K562 (cell line): ENCODE measurements at regions not wholly inside any gene's neighbourhood (a gene's known extent, or its start where the extent isn't known, plus 50 kb on each side); places are given as distances from the start of the nearest gene placed in this dataset.

Source experiments
- ATAC-seq: fragments of 200-7000 bp; cut with Tn5 transposase; 3 replicates; pipeline ENCODE4 v1.9.1; 2020; ENCODE audit warnings: moderate library complexity
- BruUV-seq: library from RNA; stranded (reverse); fragments of 400-500 nt; replicated peaks from 2 replicates; lab custom pipeline; 2021; lab: Mats Ljungman, UMichigan
- CTCF ChIA-PET: fragments of 300-600 bp; formaldehyde crosslinking; extraction: SDS; loops from one replicate; lab custom pipeline; 2021; ENCODE audit warnings: low intra/inter-chr PET ratio; lab: Yijun Ruan, JAX
- POLR2A ChIA-PET: fragments of 300-600, 350-650 bp; sonication (Branson Sonifier 250); formaldehyde crosslinking; extraction: SDS; loops from one replicate; lab custom pipeline; 2021; ENCODE audit warnings: antibody characterized with exemption, inconsistent platforms; lab: Yijun Ruan, JAX
- DNase-seq, 4 experiments: peaks; one replicate each; pipeline versions ENCODE4 v3.0.0 to v3.0.0-alpha.2; 2011 to 2018; ENCODE audit warnings: low spot score in 3 of 4, mixed read lengths in 3 of 4; ENCODE audit errors: extremely low read depth in 1 of 4
- FAIRE-seq: peaks from 2 replicates; lab custom pipeline; 2011; peaks lifted over from hg19 to GRCh38; lab: Jason Lieb, UNC
- H2AFZ ChIP-seq: 2 replicates; pipeline ENCODE4 v1.6.0; 2011; ENCODE audit warnings: low read depth, low read length, control low read depth, inconsistent platforms
- H3K27ac ChIP-seq: fragments of 200-600 bp; 3 replicates; pipeline ENCODE4 v1.8.0; 2011; ENCODE audit warnings: low read depth, mild to moderate bottlenecking, control low read depth, inconsistent platforms, low read length, moderate library complexity, mixed read lengths; ENCODE audit errors: extremely low read depth
- H3K27me3 ChIP-seq, 2 experiments: fragments of 300-600 bp in 1 of 2; 2 replicates in 1 of 2; 3 replicates in 1 of 2; pipeline versions ENCODE4 v1.6.0 to v1.8.0; 2011; ENCODE audit warnings: inconsistent platforms in 2 of 2, low read length in 2 of 2, mild to moderate bottlenecking in 1 of 2, mixed read lengths in 1 of 2, moderate library complexity in 1 of 2; ENCODE audit not compliant: control insufficient read depth in 2 of 2, insufficient read depth in 2 of 2
- H3K36me3 ChIP-seq: fragments of 300-600 bp; 3 replicates; pipeline ENCODE4 v1.8.0; 2011; ENCODE audit warnings: mild to moderate bottlenecking, low read length, inconsistent platforms; ENCODE audit not compliant: control insufficient read depth, insufficient read depth
- H3K4me1 ChIP-seq, 2 experiments: fragments of 200-600 bp in 1 of 2; replicated peaks in 1 of 2; 2 replicates in 1 of 2; 3 replicates in 1 of 2; pipeline versions ENCODE4 v1.5.1 to v1.8.0; 2011; ENCODE audit warnings: inconsistent platforms in 2 of 2, low read length in 2 of 2, mild to moderate bottlenecking in 1 of 2, mixed read lengths in 1 of 2, moderate library complexity in 1 of 2; ENCODE audit not compliant: control insufficient read depth in 2 of 2, insufficient read depth in 2 of 2
- H3K4me2 ChIP-seq: 2 replicates; pipeline ENCODE4 v1.6.1; 2011; ENCODE audit warnings: low read length, control low read depth, inconsistent platforms, mixed read lengths; ENCODE audit not compliant: insufficient read depth
- H3K4me3 ChIP-seq: fragments of 200-600 bp; sonication (generic), shearing (Covaris generic); 2 replicates; pipeline ENCODE4 v1.5.1; 2016; ENCODE audit warnings: control low read depth, inconsistent platforms
- H3K79me2 ChIP-seq: fragments of 200-600 bp; 3 replicates; pipeline ENCODE4 v1.8.0; 2011; ENCODE audit warnings: low read length, inconsistent platforms; ENCODE audit not compliant: control insufficient read depth, insufficient read depth
- H3K9ac ChIP-seq, 2 experiments: 2 replicates each; pipeline versions ENCODE4 v1.6.0 to v1.6.1; 2011; ENCODE audit warnings: low read depth in 2 of 2, low read length in 2 of 2, control low read depth in 1 of 2, inconsistent platforms in 1 of 2, mild to moderate bottlenecking in 1 of 2, mixed read lengths in 1 of 2; ENCODE audit not compliant: insufficient read depth in 1 of 2
- H3K9me1 ChIP-seq: one replicate; pipeline ENCODE4 v1.6.0; 2011; ENCODE audit warnings: inconsistent platforms, mild to moderate bottlenecking, low read length, moderate library complexity; ENCODE audit not compliant: control insufficient read depth, insufficient read depth
- H3K9me3 ChIP-seq: replicated peaks from 2 replicates; pipeline ENCODE4 v1.5.1; 2011; ENCODE audit warnings: low read depth, low read length, inconsistent platforms; ENCODE audit not compliant: control insufficient read depth, insufficient read depth
- H4K20me1 ChIP-seq: replicated peaks from 2 replicates; pipeline ENCODE4 v1.6.1; 2011; ENCODE audit warnings: low read length, inconsistent platforms, mixed read lengths; ENCODE audit not compliant: control insufficient read depth, insufficient read depth
- DIDO1 ChIP-seq: fragments of 450-650 bp; IDR thresholded peaks from 2 replicates; pipeline ENCODE4 v1.6.1; 2016; ENCODE audit warnings: low read depth, missing biosample characterization, missing genetic modification characterization
- KAT8 ChIP-seq: fragments of 450-650 bp; IDR thresholded peaks from 2 replicates; pipeline ENCODE4 v1.6.1; 2016; ENCODE audit warnings: low read depth, mild to moderate bottlenecking
- MAFG ChIP-seq: fragments of 450-650 bp; conservative IDR thresholded peaks from 2 replicates; pipeline ENCODE4 v1.6.1; 2016; ENCODE audit warnings: missing genetic modification characterization, missing compliant biosample characterization
- NCOA2 ChIP-seq, 2 experiments: fragments of 450-650 bp; IDR thresholded peaks; 2 replicates each; pipeline ENCODE4 v1.6.1; 2018; ENCODE audit warnings: mild to moderate bottlenecking in 2 of 2, moderate library complexity in 1 of 2; ENCODE audit not compliant: partially characterized antibody in 2 of 2
- SPI1 ChIP-seq: IDR thresholded peaks from 2 replicates; pipeline ENCODE4 v1.6.1; 2011; ENCODE audit warnings: low read depth, low read length, control low read depth, borderline replicate concordance
- ZNF253 ChIP-seq: fragments of 250-450 bp; sonication (Bioruptor Pico); conservative IDR thresholded peaks from 2 replicates; pipeline ENCODE4 v1.6.1; 2021; ENCODE audit warnings: mild to moderate bottlenecking
- WGBS: fragments of 100-300 bp; shearing (Covaris generic); methylation state at CpG from one replicate; pipeline ENCODE4 v1.1.6; 2016; ENCODE audit warnings: low coverage, mixed read lengths; ENCODE audit not compliant: insufficient coverage; ENCODE audit errors: missing lambda C conversion rate; 5-methylcytosine and 5-hydroxymethylcytosine counted together
- in situ Hi-C: fragments of 300-500 bp; cut with MboI; formaldehyde crosslinking; loops from 4 replicates; pipeline ENCODE4 v1.15.0; 2018; ENCODE audit warnings: inconsistent platforms, mixed read lengths
- intact Hi-C: fragments of 100-400 bp; cut with micrococcal nuclease; formaldehyde crosslinking; loops from 2 replicates; pipeline ENCODE4 v1.14.2; 2022
- TF ChIP-seq, protein P1 (sequence below): fragments of 250-450 bp; sonication (Bioruptor Pico); IDR thresholded peaks from 2 replicates; pipeline ENCODE4 v1.5.0; 2021; ENCODE audit warnings: mild to moderate bottlenecking, moderate library complexity
- TF ChIP-seq, protein P2 (sequence below): fragments of 450-650 bp; conservative IDR thresholded peaks from 2 replicates; pipeline ENCODE4 v1.6.1; 2016; ENCODE audit warnings: missing genetic modification characterization, low read depth, mild to moderate bottlenecking, control low read depth, missing compliant biosample characterization

DNA sequence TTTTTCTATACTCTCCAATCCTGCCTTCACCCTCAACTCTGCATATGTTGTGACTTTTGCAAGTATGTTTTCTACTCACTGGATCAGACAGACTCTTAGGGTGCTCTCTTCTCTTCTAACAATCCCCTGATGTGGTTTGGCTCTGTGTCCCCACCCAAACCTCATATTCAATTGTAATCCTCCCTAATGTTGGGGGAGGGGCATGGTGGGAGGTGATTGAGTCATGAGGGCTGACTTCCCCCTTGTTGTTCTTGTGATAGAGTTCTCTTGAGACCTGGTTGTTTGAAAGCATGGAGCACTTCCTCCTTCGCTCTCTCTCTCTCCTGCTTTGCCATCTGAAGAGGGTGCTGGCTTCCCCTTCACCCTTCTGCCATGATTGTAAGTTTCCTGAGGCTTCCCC, 148.9 kb upstream of the IGSF21 start:
- FAIRE-seq (no peak), DNase-seq (no peak), ATAC-seq (no peak)
- ChIA-PET POLR2A (no interaction called here), CTCF (no interaction called here)
- Histone ChIP-seq H3K4me1 (no peaks in the 10 kb centered on the region), H3K27ac (no peak overlapping the region), H3K79me2 (no peaks in the 10 kb centered on the region), H3K27me3 (peaks cover 0 to 4% of the 10 kb centered on the region in 2 experiments; a peak in 1 of 5 replicates), H3K4me2 (no peak overlapping the region), H3K9ac (no peak overlapping the region), H4K20me1 (peaks cover 8% of the 10 kb centered on the region; the same call in 1 of the 2 replicates), H2AFZ (no peak overlapping the region), H3K9me1 (no peaks in the 10 kb centered on the region), H3K9me3 (no peaks in the 10 kb centered on the region), H3K36me3 (no peaks in the 10 kb centered on the region), H3K4me3 (no peak overlapping the region)
- intact Hi-C loops = no loop called here
- 0 out of 2 replicates have a peak, but pooled peaks have one; percentile 13 for TF ChIP-seq SPI1
- TF ChIP-seq ZNF253 (CRISPR knock-in tag) = no peak
- TF ChIP-seq DIDO1 (tag) = no peak
- BruUV-seq = no TSS peak
- WGBS = 0% methylated on average over 1 of the region's 1 CpG
- in situ Hi-C loops = no loop called here

DNA sequence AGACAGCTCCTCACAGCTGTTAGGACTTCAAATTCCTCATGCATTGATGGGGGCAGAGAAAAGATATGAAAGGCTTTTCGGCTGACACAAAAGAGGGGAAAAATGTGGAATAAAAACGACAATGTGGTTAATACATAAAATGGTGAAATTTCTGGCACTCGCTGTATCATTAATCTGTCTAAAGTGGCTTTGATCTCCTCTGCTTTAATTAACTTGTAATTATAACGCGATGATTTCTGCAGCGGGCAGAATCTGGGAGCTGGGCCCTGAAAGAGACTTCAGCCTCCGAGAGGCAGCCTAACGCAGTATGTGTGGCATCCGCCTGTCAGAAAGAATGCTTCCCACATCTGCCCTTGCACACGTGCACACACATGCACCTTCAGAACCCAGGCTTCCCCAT, 144.1 kb upstream of the IGSF21 start:
- Histone ChIP-seq H2AFZ (no peak overlapping the region), H3K79me2 (no peaks in the 10 kb centered on the region), H3K4me1 (no peaks in the 10 kb centered on the region), H3K9ac (no peak overlapping the region), H3K9me3 (no peaks in the 10 kb centered on the region), H3K27ac (no peak overlapping the region), H3K9me1 (no peaks in the 10 kb centered on the region), H3K27me3 (no peaks in the 10 kb centered on the region; a peak in 1 of 5 replicates), H3K4me3 (no peak overlapping the region), H3K4me2 (no peak overlapping the region), H4K20me1 (peaks cover 6% of the 10 kb centered on the region; the same call in 1 of the 2 replicates), H3K36me3 (no peaks in the 10 kb centered on the region)
- ChIA-PET POLR2A (no interaction called here), CTCF (no interaction called here)
- BruUV-seq = no TSS peak
- WGBS = 2% methylated on average over 10 of the region's 10 CpGs
- intact Hi-C loops (no loop called here), in situ Hi-C loops (no loop called here)
- ATAC-seq (no peak), DNase-seq (no peak), FAIRE-seq (no peak)
- TF ChIP-seq MAFG (no peak), NCOA2 (IDR thresholded peaks at IDR 0.05; ENCODE audit: partially characterized antibody in 2 of 2) (no peak), KAT8 (no peak)
- TF ChIP-seq, protein P1, sequence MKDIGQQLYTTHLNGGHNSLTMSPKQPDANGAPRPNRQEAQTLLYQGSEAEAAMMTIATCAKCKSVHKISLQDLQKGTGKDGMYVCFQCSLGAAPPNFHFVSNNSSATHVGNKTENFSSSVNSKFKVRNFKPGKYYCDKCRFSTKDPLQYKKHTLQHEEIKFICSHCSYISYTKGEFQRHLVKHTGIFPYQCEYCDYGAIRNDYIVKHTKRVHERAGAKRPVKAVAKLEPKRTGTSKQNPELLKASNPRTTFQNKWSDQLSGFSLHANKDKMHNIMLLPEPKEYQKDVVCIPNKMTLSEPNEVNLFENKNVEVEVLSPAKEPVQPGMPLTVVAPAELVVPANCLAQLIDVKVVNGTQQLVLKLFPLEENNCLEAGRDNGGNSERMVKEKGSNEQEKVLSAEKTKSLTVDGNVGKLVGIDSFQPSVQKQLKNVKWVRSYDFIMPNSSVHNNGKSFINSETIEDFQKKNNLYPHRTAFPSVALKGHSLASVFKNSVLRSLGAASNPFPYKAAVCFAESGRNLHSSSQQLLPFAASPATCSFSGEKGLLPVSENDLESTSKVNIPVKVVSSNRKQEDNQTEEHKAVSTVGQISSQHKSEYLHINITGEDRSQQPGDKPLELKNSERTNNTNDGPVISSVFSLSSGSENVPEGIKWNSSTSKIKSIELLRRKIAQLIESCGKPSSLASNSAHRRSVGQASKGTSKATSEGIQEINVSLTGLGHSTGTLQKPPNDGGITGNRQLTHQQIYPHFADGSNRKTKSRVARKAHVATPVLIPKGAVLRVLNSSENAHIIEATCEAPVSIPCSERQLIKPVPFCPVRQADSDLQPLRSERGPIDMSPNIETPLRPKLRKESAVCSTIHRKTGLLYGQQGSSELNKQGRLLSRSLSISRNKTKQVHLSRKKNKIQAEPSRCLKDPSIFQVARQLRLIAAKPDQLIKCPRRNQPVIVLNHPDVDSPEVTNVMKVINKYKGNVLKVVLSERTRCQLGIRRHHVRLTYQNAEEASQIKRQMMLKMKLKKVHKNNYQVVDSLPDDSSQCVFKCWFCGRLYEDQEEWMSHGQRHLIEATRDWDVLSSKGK (CRISPR knock-in tag) = no peak
- TF ChIP-seq, protein P2, sequence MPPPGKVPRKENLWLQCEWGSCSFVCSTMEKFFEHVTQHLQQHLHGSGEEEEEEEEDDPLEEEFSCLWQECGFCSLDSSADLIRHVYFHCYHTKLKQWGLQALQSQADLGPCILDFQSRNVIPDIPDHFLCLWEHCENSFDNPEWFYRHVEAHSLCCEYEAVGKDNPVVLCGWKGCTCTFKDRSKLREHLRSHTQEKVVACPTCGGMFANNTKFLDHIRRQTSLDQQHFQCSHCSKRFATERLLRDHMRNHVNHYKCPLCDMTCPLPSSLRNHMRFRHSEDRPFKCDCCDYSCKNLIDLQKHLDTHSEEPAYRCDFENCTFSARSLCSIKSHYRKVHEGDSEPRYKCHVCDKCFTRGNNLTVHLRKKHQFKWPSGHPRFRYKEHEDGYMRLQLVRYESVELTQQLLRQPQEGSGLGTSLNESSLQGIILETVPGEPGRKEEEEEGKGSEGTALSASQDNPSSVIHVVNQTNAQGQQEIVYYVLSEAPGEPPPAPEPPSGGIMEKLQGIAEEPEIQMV (tag) = no peak
